ENCODE measurements at regions not wholly inside any gene's neighbourhood (a gene's known extent, or its start where the extent isn't known, plus 50 kb on each side); places are given as distances from the start of the nearest gene placed in this dataset.
"Not testable (repeated sequence)": the region's sequence is repeated elsewhere in the genome, so short reads cannot be mapped to it uniquely, and the experiment has no call there.

GRCh38 chr20:52425253-52425652, 233.7 kb upstream of the ZFP64 start:
- POLR2A ChIA-PET (ENCODE audit: low non-redundant PET), result no interaction called here
- H3K27ac ChIP-seq, result no peak overlapping the region
- CTCF ChIA-PET, result no interaction called here
- no peak for DNase-seq (ENCODE audit: low spot score)
- no peak for TF ChIP-seq CTCF (conservative IDR thresholded peaks at IDR 0.05; ENCODE audit: low read depth)

GRCh38 chr20:52424357-52424942, 232.9 kb upstream of the ZFP64 start:
- H3K27ac ChIP-seq; POLR2A ChIA-PET (ENCODE audit: low non-redundant PET); DNase-seq (ENCODE audit: low spot score): not testable (repeated sequence)
- CTCF ChIA-PET, result interaction anchor here (0.6 kb wide), 1 partner anchor 26 kb away, joined by 3 read pairs; no protein-coding TSS in a partner anchor

- POLR2A ChIA-PET (ENCODE audit: low non-redundant PET), result not testable (repeated sequence)
These were observed 232.1 kb upstream of the ZFP64 start for GRCh38 chr20:52423536-52424140.

GRCh38 chr20:52422574-52423336, 231.2 kb upstream of the ZFP64 start:
- ChIA-PET CTCF (no interaction called here), POLR2A (ENCODE audit: low non-redundant PET) (no interaction called here)
- no peak for DNase-seq (ENCODE audit: low spot score)
- TF ChIP-seq CTCF (conservative IDR thresholded peaks at IDR 0.05; ENCODE audit: low read depth), result no peak
- no peak overlapping the region for H3K27ac ChIP-seq

More at GRCh38 chr20:52423536-52424140, 232.1 kb upstream of the ZFP64 start:
- H3K27ac ChIP-seq; CTCF ChIA-PET; DNase-seq (ENCODE audit: low spot score): not testable (repeated sequence)

GRCh38 chr20:52420805-52421204, 229.2 kb upstream of the ZFP64 start:
- ChIA-PET POLR2A (ENCODE audit: low non-redundant PET) (interaction anchor here (1.1 kb wide), 1 partner anchor 13 kb away, joined by 3 read pairs; no protein-coding TSS in a partner anchor), CTCF (no interaction called here)
- DNase-seq (ENCODE audit: low spot score), result no peak
- TF ChIP-seq CTCF (conservative IDR thresholded peaks at IDR 0.05; ENCODE audit: low read depth), result no peak
- H3K27ac ChIP-seq, result no peak overlapping the region

- no peak for DNase-seq (ENCODE audit: low spot score)
- no peak for TF ChIP-seq CTCF (conservative IDR thresholded peaks at IDR 0.05; ENCODE audit: low read depth)
- ChIA-PET CTCF (interaction anchor here (0.6 kb wide), 1 partner anchor 951 kb away, joined by 3 read pairs; no protein-coding TSS in a partner anchor), POLR2A (ENCODE audit: low non-redundant PET) (no interaction called here)
- H3K27ac ChIP-seq, result no peak overlapping the region
These were observed 227.6 kb upstream of the ZFP64 start for GRCh38 chr20:52419205-52419604.

- POLR2A ChIA-PET (ENCODE audit: low non-redundant PET), result no interaction called here
These were observed 225.4 kb upstream of the ZFP64 start for GRCh38 chr20:52416953-52417352.

More at GRCh38 chr20:52416953-52417352, 225.4 kb upstream of the ZFP64 start:
- CTCF ChIA-PET, result interaction anchor here (0.5 to 0.6 kb wide), 4 partner anchors 27 to 966 kb away, joined by 3 read pairs; no protein-coding TSS in a partner anchor
- TF ChIP-seq CTCF (conservative IDR thresholded peaks at IDR 0.05; ENCODE audit: low read depth), result no peak
- no peak for DNase-seq (ENCODE audit: low spot score)
- no peak overlapping the region for H3K27ac ChIP-seq

All from RWPE1 (cell line).